Dendritic cell treated with granulocyte-macrophage colony-stimulating factor and Interleukin-4, amounts not matched to agents 40 ng/mL and 50 ng/mL, for 4 days (primary cell): ENCODE measurements at regions not wholly inside any gene's neighbourhood (a gene's known extent, or its start where the extent isn't known, plus 50 kb on each side); places are given as distances from the start of the nearest gene placed in this dataset.

Experiments used
- H3K27ac Mint-ChIP-seq: one replicate; pipeline ENCODE4 v1.8.0; 2022; ENCODE audit warnings: mild to moderate bottlenecking, mixed read lengths
- H3K27me3 Mint-ChIP-seq: one replicate; pipeline ENCODE4 v1.8.0; 2022; ENCODE audit warnings: mild to moderate bottlenecking, mixed read lengths
- H3K36me3 Mint-ChIP-seq: one replicate; pipeline ENCODE4 v1.8.0; 2022; ENCODE audit warnings: low read depth, mixed read lengths
- H3K4me1 Mint-ChIP-seq: one replicate; pipeline ENCODE4 v1.8.0; 2022; ENCODE audit warnings: low read depth, mixed read lengths
- H3K4me3 Mint-ChIP-seq: one replicate; pipeline ENCODE4 v1.8.0; 2022; ENCODE audit warnings: mild to moderate bottlenecking, moderate library complexity, mixed read lengths
- H3K9me3 Mint-ChIP-seq: one replicate; pipeline ENCODE4 v1.8.0; 2022; ENCODE audit warnings: mixed read lengths
- intact Hi-C: fragments of 100-400 bp; cut with micrococcal nuclease; formaldehyde crosslinking; loops from one replicate; pipeline ENCODE4 v1.15.0; 2022

- Mint-ChIP-seq H3K36me3 (no peaks in the 10 kb centered on the region), H3K4me3 (no peak overlapping the region), H3K27ac (no peak overlapping the region), H3K9me3 (peaks cover 9% of the 10 kb centered on the region), H3K27me3 (no peaks in the 10 kb centered on the region), H3K4me1 (no peaks in the 10 kb centered on the region)
- intact Hi-C loops = no loop called here
These were observed 150.4 kb upstream of the GAREM1 start for GRCh38 chr18:32621034-32621433.

GRCh38 chr18:32618546-32618945, 147.9 kb upstream of the GAREM1 start:
- intact Hi-C loops = no loop called here
- no peak overlapping the region for H3K4me3 Mint-ChIP-seq
- H3K9me3 Mint-ChIP-seq = peaks cover 12% of the 10 kb centered on the region
- no peaks in the 10 kb centered on the region for H3K4me1 Mint-ChIP-seq
- no peak overlapping the region for H3K27ac Mint-ChIP-seq
- H3K36me3 Mint-ChIP-seq = no peaks in the 10 kb centered on the region
- no peaks in the 10 kb centered on the region for H3K27me3 Mint-ChIP-seq

- no peaks in the 10 kb centered on the region for H3K4me1 Mint-ChIP-seq
- no peaks in the 10 kb centered on the region for H3K27me3 Mint-ChIP-seq
- H3K27ac Mint-ChIP-seq = no peak overlapping the region
- no peak overlapping the region for H3K4me3 Mint-ChIP-seq
- intact Hi-C loops = no loop called here
- peaks cover 12% of the 10 kb centered on the region for H3K9me3 Mint-ChIP-seq
- H3K36me3 Mint-ChIP-seq = no peaks in the 10 kb centered on the region
These were observed 143.1 kb upstream of the GAREM1 start for GRCh38 chr18:32613821-32614220.

- no peaks in the 10 kb centered on the region for H3K4me1 Mint-ChIP-seq
These were observed 142.0 kb upstream of the GAREM1 start for GRCh38 chr18:32612651-32613050.

DNA sequence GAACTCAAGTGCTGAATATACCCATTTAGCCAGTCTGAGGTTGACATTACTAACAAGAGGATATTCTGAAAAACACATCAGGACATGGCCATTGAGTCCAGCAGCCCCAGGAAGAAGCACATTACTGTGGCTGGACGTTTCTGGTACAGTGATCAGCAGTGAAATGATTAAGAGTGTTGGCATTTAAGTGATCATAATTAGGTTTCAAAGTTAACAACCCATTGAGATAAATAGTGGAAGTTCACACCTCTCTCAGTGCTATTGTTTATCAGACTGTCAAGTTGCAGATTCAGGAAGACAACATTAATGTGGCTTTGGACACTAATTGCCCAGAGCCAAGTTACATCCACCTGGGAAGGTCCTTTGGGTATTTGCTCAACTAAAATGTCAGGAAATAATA, 139.5 kb upstream of the GAREM1 start:
- H3K27me3 Mint-ChIP-seq = no peaks in the 10 kb centered on the region
- H3K4me3 Mint-ChIP-seq = no peak overlapping the region
- H3K9me3 Mint-ChIP-seq = no peaks in the 10 kb centered on the region
- no peaks in the 10 kb centered on the region for H3K36me3 Mint-ChIP-seq
- H3K27ac Mint-ChIP-seq = no peak overlapping the region
- intact Hi-C loops = no loop called here
- no peaks in the 10 kb centered on the region for H3K4me1 Mint-ChIP-seq

More at GRCh38 chr18:32612651-32613050, 142.0 kb upstream of the GAREM1 start:
- no peak overlapping the region for H3K27ac Mint-ChIP-seq
- H3K4me3 Mint-ChIP-seq = no peak overlapping the region
- H3K36me3 Mint-ChIP-seq = no peaks in the 10 kb centered on the region
- H3K27me3 Mint-ChIP-seq = no peaks in the 10 kb centered on the region
- intact Hi-C loops = no loop called here
- peaks cover 12% of the 10 kb centered on the region for H3K9me3 Mint-ChIP-seq

DNA sequence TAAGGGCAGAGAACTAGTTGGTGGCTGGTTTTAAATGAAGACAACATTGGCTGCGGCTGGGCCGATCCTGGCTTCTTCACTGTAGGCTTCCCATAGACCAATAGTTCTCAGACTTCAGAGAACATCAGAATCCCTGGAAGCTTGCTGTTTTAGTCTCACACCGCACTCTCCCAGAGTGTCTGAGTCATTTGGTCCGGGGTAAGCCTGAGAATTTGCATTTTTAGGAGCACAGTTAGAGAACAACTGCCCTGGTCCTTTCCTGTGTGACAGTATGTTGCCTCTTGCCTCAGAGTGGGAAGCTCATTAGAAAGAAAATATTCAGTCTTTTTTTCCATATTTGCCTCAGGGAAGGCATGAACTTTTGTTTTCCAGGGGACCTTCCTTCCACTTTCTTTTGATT, 137.1 kb upstream of the GAREM1 start:
- Mint-ChIP-seq H3K4me3 (no peak overlapping the region), H3K9me3 (no peaks in the 10 kb centered on the region), H3K4me1 (no peaks in the 10 kb centered on the region), H3K27me3 (no peaks in the 10 kb centered on the region), H3K27ac (no peak overlapping the region), H3K36me3 (no peaks in the 10 kb centered on the region)
- intact Hi-C loops = no loop called here

DNA sequence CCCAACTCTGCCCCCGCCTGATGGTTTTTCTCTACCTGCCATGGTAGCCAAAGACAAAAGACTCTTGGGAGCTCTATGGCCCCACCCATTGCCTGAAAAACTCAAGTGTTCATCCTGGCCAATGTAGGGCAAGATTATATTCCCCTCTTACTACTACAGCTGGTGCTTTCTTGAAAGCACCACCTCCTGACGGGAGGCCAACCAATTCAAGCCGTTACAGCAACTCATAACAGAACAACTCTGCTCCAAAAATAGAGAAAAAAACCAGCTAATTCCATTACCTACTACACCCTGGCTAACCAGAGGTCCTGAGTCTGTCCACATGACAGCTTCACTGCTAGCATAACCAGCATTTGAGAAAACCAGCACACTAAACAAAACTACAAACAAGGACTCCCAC, 127.5 kb upstream of the GAREM1 start:
- Mint-ChIP-seq H3K4me3 (no peak overlapping the region), H3K27ac (no peak overlapping the region), H3K36me3 (no peaks in the 10 kb centered on the region), H3K4me1 (no peaks in the 10 kb centered on the region), H3K27me3 (no peaks in the 10 kb centered on the region), H3K9me3 (no peaks in the 10 kb centered on the region)
- intact Hi-C loops = no loop called here

DNA sequence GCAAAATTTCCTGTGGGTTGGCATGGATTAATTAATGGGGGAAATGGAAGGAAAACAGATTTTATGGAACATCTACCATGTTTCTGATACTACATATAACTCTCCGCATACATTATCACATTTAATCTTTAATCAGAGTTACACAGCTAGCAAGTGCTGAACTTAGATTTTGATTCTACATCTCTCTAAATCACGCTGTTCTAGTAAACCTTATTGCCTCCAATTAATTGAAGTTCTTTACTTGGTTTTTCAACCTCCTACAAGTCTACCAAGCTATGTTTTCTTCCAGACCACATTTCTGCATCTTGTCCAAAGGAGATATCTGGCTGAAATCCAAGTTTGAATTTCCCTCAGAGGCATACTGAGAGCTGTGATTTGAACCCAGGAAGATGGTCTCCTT, 125.8 kb upstream of the GAREM1 start:
- Mint-ChIP-seq H3K4me3 (no peak overlapping the region), H3K9me3 (no peaks in the 10 kb centered on the region), H3K27me3 (no peaks in the 10 kb centered on the region)

GRCh38 chr18:32595832-32596231, 125.2 kb upstream of the GAREM1 start:
- Mint-ChIP-seq H3K27me3 (no peaks in the 10 kb centered on the region), H3K4me1 (no peaks in the 10 kb centered on the region), H3K36me3 (no peaks in the 10 kb centered on the region), H3K4me3 (no peak overlapping the region), H3K9me3 (no peaks in the 10 kb centered on the region), H3K27ac (no peak overlapping the region)
- intact Hi-C loops = no loop called here

More for the DNA sequence above, 125.8 kb upstream of the GAREM1 start:
- intact Hi-C loops = no loop called here
- H3K4me1 Mint-ChIP-seq = no peaks in the 10 kb centered on the region
- H3K36me3 Mint-ChIP-seq = no peaks in the 10 kb centered on the region
- H3K27ac Mint-ChIP-seq = no peak overlapping the region

GRCh38 chr18:32588191-32588590, 117.5 kb upstream of the GAREM1 start:
- H3K27me3 Mint-ChIP-seq = no peaks in the 10 kb centered on the region
- no peak overlapping the region for H3K27ac Mint-ChIP-seq
- H3K9me3 Mint-ChIP-seq = no peaks in the 10 kb centered on the region
- intact Hi-C loops = no loop called here
- no peak overlapping the region for H3K4me3 Mint-ChIP-seq
- H3K36me3 Mint-ChIP-seq = no peaks in the 10 kb centered on the region
- no peaks in the 10 kb centered on the region for H3K4me1 Mint-ChIP-seq

GRCh38 chr18:32583431-32583830, 112.7 kb upstream of the GAREM1 start:
- intact Hi-C loops = no loop called here
- Mint-ChIP-seq H3K9me3 (no peaks in the 10 kb centered on the region), H3K36me3 (no peaks in the 10 kb centered on the region), H3K27ac (no peak overlapping the region), H3K27me3 (no peaks in the 10 kb centered on the region), H3K4me1 (no peaks in the 10 kb centered on the region), H3K4me3 (no peak overlapping the region)

- Mint-ChIP-seq H3K4me3 (no peak overlapping the region), H3K27me3 (no peaks in the 10 kb centered on the region), H3K36me3 (no peaks in the 10 kb centered on the region), H3K27ac (no peak overlapping the region), H3K9me3 (no peaks in the 10 kb centered on the region), H3K4me1 (no peaks in the 10 kb centered on the region)
- intact Hi-C loops = no loop called here
These were observed 111.8 kb upstream of the GAREM1 start for GRCh38 chr18:32582455-32582854.

DNA sequence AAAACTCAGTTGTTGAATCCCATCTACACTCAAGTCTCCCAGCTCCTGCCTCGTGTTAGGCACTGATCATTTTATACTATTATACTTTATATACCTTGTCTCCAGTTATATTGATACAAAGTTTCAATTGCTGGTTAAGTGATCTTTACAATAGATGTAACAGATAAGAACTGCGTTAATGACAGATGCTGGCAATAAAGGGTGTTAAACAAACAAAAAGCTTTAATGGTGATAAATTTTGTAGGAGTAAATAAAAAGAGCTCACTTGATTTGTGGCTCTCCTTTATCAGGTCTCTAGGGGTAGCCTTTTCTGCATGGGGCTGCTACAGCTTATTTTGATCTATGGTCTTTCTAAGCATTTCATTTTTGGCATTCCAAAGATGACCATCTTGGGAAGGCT, 106.9 kb upstream of the GAREM1 start:
- no peaks in the 10 kb centered on the region for H3K27me3 Mint-ChIP-seq
- intact Hi-C loops = no loop called here
- no peaks in the 10 kb centered on the region for H3K36me3 Mint-ChIP-seq
- H3K27ac Mint-ChIP-seq = no peak overlapping the region
- no peaks in the 10 kb centered on the region for H3K4me1 Mint-ChIP-seq
- H3K4me3 Mint-ChIP-seq = no peak overlapping the region
- H3K9me3 Mint-ChIP-seq = no peaks in the 10 kb centered on the region

GRCh38 chr18:32576296-32576916, 105.7 kb upstream of the GAREM1 start:
- Mint-ChIP-seq H3K4me1 (no peaks in the 10 kb centered on the region), H3K9me3 (no peaks in the 10 kb centered on the region), H3K27me3 (no peaks in the 10 kb centered on the region), H3K36me3 (no peaks in the 10 kb centered on the region), H3K27ac (no peak overlapping the region), H3K4me3 (no peak overlapping the region)
- intact Hi-C loops = no loop called here

- Mint-ChIP-seq H3K27me3 (no peaks in the 10 kb centered on the region), H3K4me1 (no peaks in the 10 kb centered on the region), H3K9me3 (no peaks in the 10 kb centered on the region), H3K27ac (no peak overlapping the region), H3K36me3 (no peaks in the 10 kb centered on the region), H3K4me3 (no peak overlapping the region)
- intact Hi-C loops = no loop called here
These were observed 96.3 kb upstream of the GAREM1 start for GRCh38 chr18:32566960-32567359.
